ENCODE measurements at regions not wholly inside any gene's neighbourhood (a gene's known extent, or its start where the extent isn't known, plus 50 kb on each side); places are given as distances from the start of the nearest gene placed in this dataset.

DNA sequence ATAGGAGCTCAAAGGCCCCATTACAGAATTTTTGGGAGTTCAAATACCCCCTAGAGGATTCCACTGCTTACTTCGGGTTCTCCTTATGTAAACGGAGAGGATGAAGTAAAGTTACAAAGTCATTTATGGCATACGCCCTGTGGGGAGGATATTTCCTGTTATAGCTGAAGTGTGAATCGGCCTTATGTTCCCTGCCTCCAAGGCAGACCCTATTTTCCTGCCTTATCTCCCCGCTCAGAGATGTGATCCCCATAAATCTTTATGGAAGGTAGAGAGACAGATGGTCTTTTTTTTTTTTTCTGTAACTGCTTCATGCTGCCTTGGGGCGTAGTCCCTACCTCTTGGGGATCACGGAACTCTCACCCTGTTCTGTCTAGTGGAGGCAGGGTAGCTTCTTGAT, 56.0 kb upstream of the DHX15 start:
- DNase-seq (ENCODE audit: low spot score): no peak
- no TSS peak for BruUV-seq (replicated peaks)
- intact Hi-C loops (cut with micrococcal nuclease; ENCODE audit: unreplicated experiment): no loop called here
- Histone ChIP-seq H3K4me1 (ENCODE audit: insufficient read depth, low read length, poor library complexity, severe bottlenecking) (no peaks in the 10 kb centered on the region), H3K27me3 (replicated peaks; ENCODE audit: insufficient read depth, low read depth, low read length, poor library complexity) (peaks cover 17% of the 10 kb centered on the region), H3K9me3 (ENCODE audit: low read depth, low read length, poor library complexity, severe bottlenecking) (no peaks in the 10 kb centered on the region), H3K36me3 (ENCODE audit: insufficient read depth, low read length, poor library complexity, severe bottlenecking) (no peaks in the 10 kb centered on the region), H3K27ac (ENCODE audit: low read depth, low read length, poor library complexity, severe bottlenecking) (no peak overlapping the region), H3K4me3 (ENCODE audit: low read depth, low read length, poor library complexity, severe bottlenecking) (no peak overlapping the region)
- TF ChIP-seq, protein P1, sequence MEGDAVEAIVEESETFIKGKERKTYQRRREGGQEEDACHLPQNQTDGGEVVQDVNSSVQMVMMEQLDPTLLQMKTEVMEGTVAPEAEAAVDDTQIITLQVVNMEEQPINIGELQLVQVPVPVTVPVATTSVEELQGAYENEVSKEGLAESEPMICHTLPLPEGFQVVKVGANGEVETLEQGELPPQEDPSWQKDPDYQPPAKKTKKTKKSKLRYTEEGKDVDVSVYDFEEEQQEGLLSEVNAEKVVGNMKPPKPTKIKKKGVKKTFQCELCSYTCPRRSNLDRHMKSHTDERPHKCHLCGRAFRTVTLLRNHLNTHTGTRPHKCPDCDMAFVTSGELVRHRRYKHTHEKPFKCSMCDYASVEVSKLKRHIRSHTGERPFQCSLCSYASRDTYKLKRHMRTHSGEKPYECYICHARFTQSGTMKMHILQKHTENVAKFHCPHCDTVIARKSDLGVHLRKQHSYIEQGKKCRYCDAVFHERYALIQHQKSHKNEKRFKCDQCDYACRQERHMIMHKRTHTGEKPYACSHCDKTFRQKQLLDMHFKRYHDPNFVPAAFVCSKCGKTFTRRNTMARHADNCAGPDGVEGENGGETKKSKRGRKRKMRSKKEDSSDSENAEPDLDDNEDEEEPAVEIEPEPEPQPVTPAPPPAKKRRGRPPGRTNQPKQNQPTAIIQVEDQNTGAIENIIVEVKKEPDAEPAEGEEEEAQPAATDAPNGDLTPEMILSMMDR (conservative IDR thresholded peaks at IDR 0.05; ENCODE audit: low read depth, low read length): no peak
- no peak for TF ChIP-seq EZH2 (IDR thresholded peaks at IDR 0.05; ENCODE audit: borderline replicate concordance, low read depth, low read length, poor library complexity, severe bottlenecking)
- ChIA-PET CTCF (no interaction called here), POLR2A (ENCODE audit: low non-redundant PET) (no interaction called here)

DNA sequence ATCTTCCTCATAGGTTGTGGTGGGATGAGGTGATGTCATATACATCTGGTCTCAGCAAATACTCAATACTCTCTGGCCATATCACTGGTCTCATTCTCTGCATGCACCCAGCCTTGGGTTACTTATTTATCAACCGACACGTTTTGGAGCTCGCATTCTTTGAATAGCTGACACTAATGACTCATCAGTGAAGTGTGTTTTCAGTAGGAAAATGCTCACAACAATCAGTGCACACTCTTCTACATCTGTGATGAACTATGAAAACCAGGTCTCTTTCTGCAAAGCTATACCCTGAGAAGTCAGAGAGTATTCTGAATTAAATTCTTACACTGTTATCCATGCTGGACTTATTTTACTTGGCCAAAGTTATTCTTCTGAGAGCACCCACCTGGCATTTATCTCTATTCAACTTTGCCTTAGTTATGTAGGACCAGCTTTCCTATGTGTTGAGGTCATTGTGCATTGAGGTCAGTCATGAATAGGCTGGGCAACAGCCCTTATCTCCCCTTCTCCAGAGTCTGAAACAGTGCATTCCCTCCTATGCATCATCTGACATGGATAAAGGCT, 58.7 kb upstream of the DHX15 start:
- no peaks in the 10 kb centered on the region for H3K9me3 ChIP-seq (ENCODE audit: low read depth, low read length, poor library complexity, severe bottlenecking)
- peak; percentile 9 for DNase-seq (ENCODE audit: low spot score)
- no peak for TF ChIP-seq EZH2 (IDR thresholded peaks at IDR 0.05; ENCODE audit: borderline replicate concordance, low read depth, low read length, poor library complexity, severe bottlenecking)
- TF ChIP-seq, protein P1 (conservative IDR thresholded peaks at IDR 0.05; ENCODE audit: low read depth, low read length): no peak
- no peak overlapping the region for H3K27ac ChIP-seq (ENCODE audit: low read depth, low read length, poor library complexity, severe bottlenecking)
- peaks cover 11% of the 10 kb centered on the region for H3K27me3 ChIP-seq (replicated peaks; ENCODE audit: insufficient read depth, low read depth, low read length, poor library complexity)
- H3K36me3 ChIP-seq (ENCODE audit: insufficient read depth, low read length, poor library complexity, severe bottlenecking): no peaks in the 10 kb centered on the region
- BruUV-seq (replicated peaks): no TSS peak
- no peaks in the 10 kb centered on the region for H3K4me1 ChIP-seq (ENCODE audit: insufficient read depth, low read length, poor library complexity, severe bottlenecking)
- intact Hi-C loops (cut with micrococcal nuclease; ENCODE audit: unreplicated experiment): no loop called here
- ChIA-PET POLR2A (ENCODE audit: low non-redundant PET) (no interaction called here), CTCF (no interaction called here)
- no peak overlapping the region for H3K4me3 ChIP-seq (ENCODE audit: low read depth, low read length, poor library complexity, severe bottlenecking)

DNA sequence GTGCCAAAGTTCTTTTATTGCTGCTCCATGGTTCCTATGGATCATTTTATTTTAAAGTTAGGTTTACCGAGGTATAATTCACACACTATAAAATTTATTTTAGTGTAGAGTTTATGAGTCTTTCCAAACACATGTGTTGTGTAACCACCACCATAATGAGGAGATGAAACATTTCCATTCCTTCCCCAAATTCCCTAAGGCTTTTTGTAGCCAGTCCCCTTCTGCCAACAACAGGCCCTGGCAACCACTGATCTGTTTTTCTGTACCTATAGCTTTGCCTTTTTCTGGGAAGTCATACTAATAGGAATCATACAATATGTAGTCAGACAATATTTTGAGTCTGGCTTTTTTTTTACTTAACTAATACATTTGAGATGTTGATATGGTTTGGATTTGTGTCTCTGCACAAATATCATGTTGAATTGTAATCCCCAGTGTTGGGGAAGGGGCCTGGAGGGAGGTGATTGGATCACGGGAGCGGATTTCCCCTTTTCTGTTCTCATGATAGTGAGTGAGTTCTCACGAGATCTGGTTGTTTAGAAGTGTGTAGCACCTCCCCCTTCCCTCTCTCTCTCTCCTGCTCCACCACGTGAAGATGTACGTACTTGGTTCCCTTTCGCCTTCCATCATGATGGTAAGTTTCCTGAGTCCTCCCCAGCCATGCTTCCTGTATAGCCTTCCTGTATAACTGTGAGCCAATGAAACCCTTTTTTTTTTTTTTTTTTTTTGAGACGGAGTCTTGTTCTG, 59.6 kb upstream of the DHX15 start:
- no TSS peak for BruUV-seq (replicated peaks)
- no peak for DNase-seq (ENCODE audit: low spot score)
- no peaks in the 10 kb centered on the region for H3K36me3 ChIP-seq (ENCODE audit: insufficient read depth, low read length, poor library complexity, severe bottlenecking)
- H3K9me3 ChIP-seq (ENCODE audit: low read depth, low read length, poor library complexity, severe bottlenecking): no peaks in the 10 kb centered on the region
- peaks cover 5% of the 10 kb centered on the region for H3K27me3 ChIP-seq (replicated peaks; ENCODE audit: insufficient read depth, low read depth, low read length, poor library complexity)
- no peak overlapping the region for H3K4me3 ChIP-seq (ENCODE audit: low read depth, low read length, poor library complexity, severe bottlenecking)
- CTCF ChIA-PET: no interaction called here
- POLR2A ChIA-PET (ENCODE audit: low non-redundant PET): no interaction called here
- TF ChIP-seq EZH2 (IDR thresholded peaks at IDR 0.05; ENCODE audit: borderline replicate concordance, low read depth, low read length, poor library complexity, severe bottlenecking): no peak
- TF ChIP-seq, protein P1 (conservative IDR thresholded peaks at IDR 0.05; ENCODE audit: low read depth, low read length): no peak
- intact Hi-C loops (cut with micrococcal nuclease; ENCODE audit: unreplicated experiment): no loop called here
- no peak overlapping the region for H3K27ac ChIP-seq (ENCODE audit: low read depth, low read length, poor library complexity, severe bottlenecking)
- H3K4me1 ChIP-seq (ENCODE audit: insufficient read depth, low read length, poor library complexity, severe bottlenecking): no peaks in the 10 kb centered on the region

All from A673 (cell line).